Breast epithelium (tissue), 3 donors: ENCODE measurements at regions not wholly inside any gene's neighbourhood (a gene's known extent, or its start where the extent isn't known, plus 50 kb on each side); places are given as distances from the start of the nearest gene placed in this dataset.

Experiments
- CTCF ChIP-seq, 3 donors: fragments of 450-650 bp; IDR thresholded peaks; one replicate each; pipeline ENCODE4 v1.5.1; 2016 to 2017; ENCODE audit warnings: antibody characterized with exemption in 3 of 3, mild to moderate bottlenecking in 3 of 3, moderate library complexity in 3 of 3
- POLR2A ChIP-seq: fragments of 450-650 bp; IDR thresholded peaks from one replicate; pipeline ENCODE4 v1.6.1; 2016; ENCODE audit warnings: antibody characterized with exemption, mild to moderate bottlenecking, moderate library complexity
- POLR2AphosphoS5 ChIP-seq, 3 donors: sonication (generic); formaldehyde crosslinking; IDR thresholded peaks; one replicate each; pipeline ENCODE4 v1.6.1; 2017; ENCODE audit warnings: antibody characterized with exemption in 3 of 3

- TF ChIP-seq CTCF (IDR thresholded peaks at IDR 0.05) (no peak), POLR2A (no peak), POLR2AphosphoS5 (IDR thresholded peaks at IDR 0.05) (no peak)
Observed at GRCh38 chr18:35919179-35919578, 53.3 kb upstream of the RMP24 start.
